Cardiac septum (tissue), 1 donor: ENCODE measurements at regions not wholly inside any gene's neighbourhood (a gene's known extent, or its start where the extent isn't known, plus 50 kb on each side); places are given as distances from the start of the nearest gene placed in this dataset.

Source experiments
- DNase-seq: peaks from one replicate; pipeline ENCODE4 v3.0.0-alpha.2; 2020; ENCODE audit warnings: low spot score
- intact Hi-C: fragments of 100-400 bp; cut with DNase I; formaldehyde crosslinking; loops from one replicate; pipeline ENCODE4 v1.14.0; 2022
- donor health status: DM: no; HTN: no; CAD: no.

DNA sequence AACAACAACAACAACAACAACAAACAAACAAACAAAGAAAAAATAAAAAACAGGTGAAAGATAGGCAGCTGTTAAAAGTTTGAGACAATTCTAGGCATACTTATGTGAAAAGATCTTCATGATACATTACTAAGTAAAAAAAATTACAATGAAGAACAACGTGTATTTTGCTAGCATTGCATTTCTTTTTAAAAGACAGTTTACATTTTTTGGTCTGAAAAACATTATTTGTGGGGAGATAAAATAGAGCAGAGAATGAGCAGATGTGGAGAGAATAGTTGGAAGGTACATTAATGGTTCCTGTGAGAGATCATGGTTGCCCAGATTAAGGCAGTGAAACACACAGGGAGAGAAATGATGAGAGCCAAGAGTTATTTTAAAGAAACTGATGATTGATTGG lies 210.2 kb upstream of the MKLN1 start:
- no peak for DNase-seq
- intact Hi-C loops: no loop called here

DNA sequence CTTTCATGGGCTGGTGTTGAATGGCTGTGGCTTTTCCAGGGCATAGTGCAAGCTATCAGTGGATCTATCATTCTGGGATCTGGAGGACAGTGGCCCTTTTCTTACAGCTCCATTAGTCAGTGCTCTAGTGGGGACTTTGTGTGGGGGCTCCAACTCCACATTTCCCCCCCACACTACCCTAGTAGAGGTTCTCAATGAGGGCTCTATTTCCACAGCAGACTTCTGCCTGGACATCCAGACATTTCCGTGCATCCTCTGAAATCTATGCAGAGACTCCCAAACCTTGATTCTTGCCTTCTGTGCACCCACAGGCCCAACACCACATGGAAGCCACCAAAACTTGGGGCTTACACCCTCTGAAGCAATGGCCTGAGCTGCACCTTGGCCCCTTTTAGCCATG lies 208.3 kb upstream of the MKLN1 start:
- no peak for DNase-seq
- intact Hi-C loops: no loop called here

DNA sequence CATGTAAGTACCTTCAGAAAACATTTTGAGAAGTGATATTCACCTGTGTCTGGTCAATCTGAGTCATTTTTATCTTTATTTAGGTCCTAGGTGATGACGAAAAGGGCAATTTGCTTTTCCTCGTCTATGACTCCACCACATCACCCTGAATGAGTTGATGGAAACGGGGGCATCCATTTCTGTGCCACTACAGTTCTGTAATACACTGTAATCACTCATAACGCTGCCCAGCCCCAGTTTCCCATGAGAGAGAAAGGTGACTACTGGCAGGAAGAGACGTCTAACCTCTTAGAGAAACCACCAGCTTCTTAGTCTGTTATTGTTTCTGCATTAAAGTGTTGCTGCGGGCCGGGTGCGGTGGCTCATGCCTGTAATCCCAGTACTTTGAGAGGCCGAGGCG lies 205.3 kb upstream of the MKLN1 start:
- intact Hi-C loops: no loop called here
- DNase-seq: no peak

DNA sequence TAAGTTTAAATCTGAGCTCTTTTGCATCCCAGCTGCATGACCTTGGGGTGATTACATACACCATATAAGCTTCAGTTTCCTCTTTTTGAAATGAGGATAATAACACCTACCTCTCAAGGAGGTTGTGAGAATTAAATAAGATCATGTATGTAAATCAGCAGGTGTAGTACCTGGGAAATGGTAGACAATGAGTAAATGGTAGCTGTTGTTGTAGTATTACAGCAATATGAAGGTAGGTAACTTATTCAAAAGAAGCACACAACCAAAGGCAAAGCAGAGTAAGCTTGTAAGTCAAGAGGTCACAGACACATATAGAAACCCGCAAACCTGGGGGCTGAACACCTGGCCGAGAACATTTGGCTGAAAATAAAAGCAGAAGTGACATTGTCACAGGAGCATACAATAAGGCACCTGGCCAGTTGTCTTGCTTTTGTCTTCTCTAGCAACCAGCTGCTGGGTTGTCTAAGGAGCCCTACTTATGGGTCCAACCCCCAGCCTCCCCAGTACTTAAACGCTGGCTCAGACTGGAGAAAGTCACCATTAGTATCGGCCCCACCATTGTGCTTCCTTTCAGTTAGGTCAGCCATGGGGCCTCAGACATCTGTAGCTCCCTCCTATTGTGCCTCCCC lies 203.6 kb upstream of the MKLN1 start:
- intact Hi-C loops: no loop called here
- DNase-seq: no peak

DNA sequence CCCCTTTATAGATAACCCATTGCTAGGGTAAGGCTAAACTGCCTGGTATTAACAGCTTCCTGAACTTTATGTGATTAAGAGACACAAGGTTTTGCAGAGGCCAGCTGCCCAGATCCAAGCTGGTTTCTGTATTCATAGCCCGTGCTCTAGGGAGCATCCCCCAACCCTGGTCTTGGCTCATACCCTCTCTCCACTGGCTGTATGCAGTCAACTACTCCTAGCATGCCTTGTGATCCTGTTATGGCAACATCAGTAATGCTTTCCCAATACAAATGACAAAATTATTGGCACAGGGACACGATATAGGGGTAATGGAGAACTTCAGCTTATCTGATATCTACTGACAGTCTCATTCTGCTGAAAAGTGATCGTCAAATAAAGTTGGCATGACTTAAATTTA lies 202.8 kb upstream of the MKLN1 start:
- DNase-seq: no peak
- intact Hi-C loops: no loop called here

DNA sequence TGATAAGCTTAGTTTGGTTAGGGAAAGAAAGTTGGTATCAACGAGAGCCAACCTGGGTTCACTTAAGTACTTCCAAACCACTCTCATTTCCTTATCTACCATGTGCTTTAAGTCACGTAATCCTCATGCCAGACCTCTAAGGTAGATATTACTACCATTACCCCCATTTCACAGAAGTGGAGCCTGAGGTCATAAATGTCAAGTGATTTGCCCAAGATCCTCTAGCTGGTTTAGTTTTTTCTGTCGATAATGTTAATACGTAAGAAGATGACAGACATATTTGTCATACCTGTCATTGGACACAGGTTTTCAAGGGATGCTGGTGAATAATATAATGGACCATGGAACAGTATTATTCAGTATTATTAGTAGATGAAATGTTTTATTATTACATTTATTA lies 197.4 kb upstream of the MKLN1 start:
- intact Hi-C loops: no loop called here
- no peak for DNase-seq

DNA sequence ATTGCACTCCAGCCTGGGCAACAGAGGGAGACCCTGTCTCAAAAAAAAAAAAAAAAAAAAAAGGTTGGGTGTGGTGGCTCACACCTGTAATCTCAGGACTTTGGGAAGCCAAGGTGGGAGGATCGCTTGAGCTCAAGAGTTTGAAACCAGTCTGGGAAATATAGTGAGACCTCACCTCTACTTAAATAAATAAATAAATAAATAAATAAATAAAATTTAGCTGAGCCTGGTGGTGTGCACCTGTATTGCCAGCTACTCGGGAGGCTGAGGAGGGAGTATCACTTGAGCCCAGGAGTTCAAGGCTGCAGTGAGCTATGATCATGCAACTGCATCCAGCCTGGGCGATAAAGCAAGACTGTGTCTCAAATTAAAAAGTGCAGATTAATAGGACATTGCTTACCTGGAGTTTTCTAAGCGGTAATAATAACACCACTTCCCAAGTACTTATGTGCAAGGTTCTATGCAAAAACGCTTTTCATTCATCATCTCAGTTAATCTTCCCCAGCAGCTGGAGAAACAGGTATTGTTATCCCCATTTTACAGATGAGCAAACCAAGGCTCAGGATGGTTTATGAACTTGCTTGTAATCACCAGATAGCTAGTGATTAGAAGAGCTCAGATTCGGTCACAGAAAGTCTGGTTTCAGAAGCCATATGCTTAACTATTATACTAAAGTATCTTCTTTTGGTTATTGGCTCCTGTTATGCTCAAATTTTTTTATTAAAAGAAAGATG lies 196.5 kb upstream of the MKLN1 start:
- no peak for DNase-seq

DNA sequence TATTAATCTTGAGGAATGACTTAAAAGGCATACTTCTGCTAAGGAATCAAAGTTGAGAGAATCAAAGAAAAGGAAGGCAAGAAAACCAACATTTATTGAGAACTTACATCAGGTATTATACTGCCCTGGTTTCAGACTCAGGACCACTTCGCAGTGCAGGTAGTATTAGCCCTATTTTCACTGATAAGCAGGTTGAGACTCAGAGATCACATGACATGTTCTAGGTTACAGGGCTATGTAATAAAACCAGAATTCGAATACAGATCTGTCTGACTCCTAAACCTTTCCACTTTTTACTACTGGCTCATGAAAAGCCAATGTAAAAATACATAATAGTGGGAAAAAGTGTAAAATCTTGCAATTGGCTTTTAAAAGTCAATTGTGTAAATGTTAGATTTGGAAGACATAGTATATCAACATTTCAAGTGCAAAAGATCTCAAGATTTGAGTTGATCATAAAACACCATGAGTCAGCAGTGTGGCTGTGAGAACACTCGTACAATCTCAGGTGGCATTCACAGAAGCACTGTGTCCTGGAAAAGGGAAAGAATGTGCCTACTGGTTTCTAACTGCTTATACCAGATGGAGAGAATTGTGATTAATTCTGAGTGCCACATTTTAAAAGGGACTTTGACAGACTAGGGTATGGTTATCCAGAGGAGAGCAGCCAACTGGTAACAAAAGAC lies 195.8 kb upstream of the MKLN1 start:
- DNase-seq: no peak
- intact Hi-C loops: no loop called here

More for the DNA sequence above, 196.5 kb upstream of the MKLN1 start:
- intact Hi-C loops: no loop called here

DNA sequence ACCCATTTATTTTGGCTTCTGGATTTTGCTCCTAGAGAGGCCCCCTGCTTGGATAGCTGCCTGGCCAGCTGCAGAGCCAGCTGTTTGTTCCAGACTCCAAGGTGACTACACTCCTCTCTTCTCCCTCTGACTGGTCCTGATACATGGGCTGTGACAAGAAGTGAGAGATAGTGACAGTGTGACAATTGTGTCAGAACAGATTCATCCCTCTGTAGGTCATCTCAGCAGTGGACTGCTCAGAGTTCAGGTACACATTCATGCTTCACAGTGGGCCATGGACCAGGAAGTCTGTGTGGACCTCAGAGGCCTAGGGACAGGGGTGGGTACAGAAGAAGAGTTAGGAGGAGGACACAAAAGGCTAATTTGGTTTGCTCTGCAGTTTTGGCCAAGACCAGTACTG lies 188.2 kb upstream of the MKLN1 start:
- no peak for DNase-seq
- intact Hi-C loops: no loop called here

DNA sequence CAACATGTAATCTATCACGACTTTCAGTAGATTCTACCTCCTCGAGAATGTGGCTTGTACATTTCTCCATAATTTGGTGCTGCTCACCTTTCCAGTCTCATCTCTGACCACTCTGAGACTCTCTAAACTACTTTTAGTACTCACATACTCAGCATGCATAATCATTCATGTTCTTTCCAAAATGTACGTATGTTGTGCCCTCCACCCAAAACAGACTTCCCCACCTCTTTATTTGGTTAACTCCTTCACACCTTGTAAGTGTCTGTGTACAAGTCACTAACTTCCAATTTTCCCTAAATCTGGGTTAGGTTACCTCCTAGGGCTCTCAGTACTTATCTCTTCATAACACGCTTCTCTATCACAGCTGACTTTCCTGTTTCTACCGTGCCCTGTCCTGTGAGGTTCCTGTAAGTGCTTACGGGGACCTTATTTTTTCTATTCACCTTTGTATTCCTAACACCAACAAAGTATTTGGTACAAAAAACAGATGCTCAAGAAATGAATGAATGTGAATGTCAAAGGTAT lies 186.2 kb upstream of the MKLN1 start:
- intact Hi-C loops: no loop called here
- no peak for DNase-seq

DNA sequence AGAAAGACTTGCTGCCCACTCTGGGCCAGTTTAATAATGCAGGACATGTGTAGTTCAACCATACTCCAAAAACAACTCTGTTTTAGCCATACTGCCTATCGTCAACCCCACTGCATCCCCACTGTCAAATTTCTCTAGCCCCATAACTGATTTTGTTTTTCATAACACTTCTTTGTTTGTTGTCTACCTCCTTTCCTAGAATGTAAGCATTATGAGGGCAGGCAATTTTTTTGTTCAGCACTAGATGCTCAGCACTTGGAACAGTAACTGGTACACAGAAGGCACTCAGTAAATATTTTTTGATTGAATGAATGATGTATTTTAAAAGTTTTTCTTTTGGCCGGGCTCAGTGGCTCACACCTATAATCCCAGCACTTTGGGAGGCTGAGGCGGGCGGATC lies 183.8 kb upstream of the MKLN1 start:
- no peak for DNase-seq
- intact Hi-C loops: no loop called here

DNA sequence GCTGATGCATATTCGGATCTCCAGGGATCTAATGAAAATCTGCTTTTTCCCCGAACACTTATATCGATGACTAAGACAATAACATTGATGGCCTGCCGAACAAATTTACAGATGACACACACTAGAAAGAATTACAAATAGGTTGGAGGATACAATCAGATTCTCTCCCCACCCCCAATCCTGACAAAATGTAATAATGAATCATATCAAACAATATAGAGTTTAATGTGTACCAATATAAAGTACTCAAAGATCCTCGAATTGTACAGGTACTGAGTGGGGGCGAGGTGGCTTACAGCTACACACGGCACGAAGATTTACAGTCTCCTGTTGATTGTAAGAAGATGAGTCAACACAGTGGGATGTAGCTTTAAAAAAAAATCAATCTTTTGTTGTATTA lies 182.7 kb upstream of the MKLN1 start:
- intact Hi-C loops: no loop called here
- DNase-seq: no peak

DNA sequence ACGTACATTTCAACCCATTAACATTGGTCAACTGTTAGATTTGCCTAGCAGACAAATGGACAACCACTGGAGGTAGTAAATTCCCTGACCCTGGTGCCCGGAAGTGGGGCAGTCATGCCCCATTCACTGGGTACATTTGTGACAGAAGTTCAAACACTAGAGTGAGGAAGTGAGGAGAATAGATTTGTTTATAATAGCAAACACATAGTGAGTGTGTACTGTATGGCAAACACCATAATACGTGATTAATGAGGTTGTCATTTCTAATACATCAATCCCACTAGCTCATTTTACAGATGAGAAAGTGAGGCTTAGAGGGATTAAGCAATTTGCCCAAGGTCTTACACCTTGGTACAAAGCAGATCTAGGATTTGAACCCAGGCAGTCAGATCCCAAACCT lies 181.9 kb upstream of the MKLN1 start:
- intact Hi-C loops: no loop called here
- DNase-seq: no peak

DNA sequence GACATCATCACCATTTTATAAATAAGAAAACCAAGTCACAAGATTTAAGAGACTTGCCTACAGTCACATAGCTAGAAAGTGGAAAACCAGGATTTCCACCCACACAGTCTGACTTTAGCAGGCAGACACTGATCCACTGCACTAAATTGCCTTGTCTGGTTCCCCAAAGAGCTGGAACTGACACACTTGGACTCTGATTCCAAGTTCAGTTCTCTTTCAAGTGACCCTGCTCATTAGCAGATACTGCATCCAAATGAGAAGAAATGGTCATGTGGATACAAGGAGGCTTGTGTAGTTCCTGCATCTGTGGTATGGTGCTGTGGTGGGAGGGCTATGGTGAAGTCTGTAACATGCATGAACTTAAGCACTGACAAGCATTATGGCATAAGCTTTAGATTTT lies 180.1 kb upstream of the MKLN1 start:
- no peak for DNase-seq
- intact Hi-C loops: no loop called here

DNA sequence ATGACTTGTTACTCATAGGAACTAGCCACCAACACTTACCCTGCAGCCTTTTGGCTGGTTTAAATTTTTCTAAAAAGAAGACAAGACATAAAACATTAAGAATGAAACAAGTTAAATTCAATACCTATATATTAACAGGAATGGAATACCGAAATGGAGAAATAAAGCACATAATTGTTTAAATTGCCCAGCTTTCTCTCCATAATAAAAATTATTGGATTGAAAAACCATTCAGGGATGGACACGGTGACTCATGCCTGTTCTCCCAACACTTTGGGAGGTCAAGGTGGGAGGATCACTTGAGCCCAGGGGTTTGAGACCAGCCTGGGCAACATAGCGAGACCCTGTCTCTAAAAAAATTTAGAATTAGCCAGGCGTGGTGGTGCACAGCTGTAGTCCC lies 179.4 kb upstream of the MKLN1 start:
- no peak for DNase-seq
- intact Hi-C loops: no loop called here

DNA sequence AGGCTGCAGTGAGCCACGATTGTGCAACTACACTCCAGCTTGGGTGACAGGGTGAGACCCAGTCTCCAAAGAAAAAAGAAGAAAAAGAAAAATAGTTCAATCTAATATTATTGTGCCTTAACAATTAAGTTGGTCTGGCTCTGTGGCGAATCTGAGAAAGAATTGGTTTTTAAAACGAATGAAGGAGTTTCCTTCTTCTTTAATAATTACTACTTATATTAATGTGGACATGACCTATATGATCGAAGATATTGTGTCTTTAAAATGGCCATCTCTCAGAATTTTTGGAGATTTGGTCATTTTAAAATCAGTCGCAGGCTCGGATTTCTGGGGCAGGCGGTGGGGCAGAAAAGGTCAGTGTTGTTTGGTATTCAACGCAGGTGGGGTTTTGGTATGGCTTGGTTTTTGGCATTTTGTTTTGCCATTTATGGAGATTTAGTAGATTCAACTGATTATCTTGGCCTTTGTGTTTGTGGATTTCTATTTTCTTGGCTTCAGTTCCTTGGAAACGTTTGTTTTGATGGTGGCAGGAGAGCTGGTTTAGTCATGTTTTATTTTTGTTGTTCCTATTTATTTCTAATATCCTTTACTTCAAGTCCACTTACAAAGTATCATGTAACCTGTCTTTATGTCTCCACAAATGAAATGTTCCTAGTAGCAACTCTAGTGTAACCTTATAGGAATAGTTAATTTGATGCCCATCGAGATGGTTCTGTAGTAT lies 178.8 kb upstream of the MKLN1 start:
- intact Hi-C loops: no loop called here
- no peak for DNase-seq

DNA sequence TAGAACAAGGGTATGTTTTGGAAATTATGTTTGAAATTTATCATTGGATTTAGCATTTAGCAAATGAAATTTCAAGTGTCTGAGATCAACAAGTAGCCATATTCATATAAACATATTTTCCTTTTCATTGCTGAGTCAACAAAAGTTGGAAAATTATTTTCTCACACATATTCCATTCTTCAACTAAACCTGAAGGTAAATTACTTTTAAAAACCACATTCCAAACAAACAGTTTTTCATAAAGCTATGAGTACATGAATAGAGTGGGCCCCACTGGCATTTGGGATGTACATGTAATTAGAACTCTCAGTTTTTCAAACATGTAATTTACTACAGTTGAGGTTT lies 178.3 kb upstream of the MKLN1 start:
- no peak for DNase-seq
- intact Hi-C loops: no loop called here

DNA sequence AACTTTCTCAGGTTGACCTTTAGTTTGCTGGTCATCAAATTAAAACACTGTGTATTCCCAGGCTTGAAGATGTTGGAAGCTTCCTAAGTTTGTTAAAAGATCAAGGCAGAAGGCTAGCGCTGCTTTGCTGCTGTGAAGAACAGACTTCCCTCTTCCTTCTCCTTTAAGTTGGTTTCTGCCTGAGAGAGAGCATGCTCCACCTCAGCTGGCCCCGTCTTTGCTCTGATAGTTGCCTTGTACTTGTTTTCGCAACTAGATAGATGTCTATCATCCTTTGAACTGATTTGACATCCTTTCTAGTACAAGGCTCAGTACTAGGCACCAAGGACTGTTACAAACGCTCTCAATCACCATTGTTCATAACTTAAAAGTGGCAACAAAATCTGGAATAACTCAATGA lies 177.8 kb upstream of the MKLN1 start:
- intact Hi-C loops: no loop called here
- DNase-seq: no peak

DNA sequence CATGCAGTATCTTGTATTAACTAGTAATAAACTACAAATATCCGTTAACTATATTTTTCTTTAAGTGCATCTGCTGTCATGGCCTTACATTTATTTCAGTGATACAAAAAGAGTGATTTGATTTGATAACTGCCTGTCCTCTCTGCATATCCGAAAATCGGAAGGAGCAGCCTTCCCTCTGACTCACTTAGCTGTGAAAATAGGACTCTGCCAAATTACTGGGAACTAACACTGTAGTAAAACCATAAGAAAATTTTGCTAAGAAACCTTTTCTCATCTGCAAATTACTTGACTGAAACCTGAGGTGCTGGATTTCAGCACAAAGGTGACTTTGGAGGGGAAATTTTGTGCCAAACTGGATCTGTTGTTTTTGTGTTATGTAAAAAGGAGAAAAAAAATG lies 176.6 kb upstream of the MKLN1 start:
- intact Hi-C loops: no loop called here
- no peak for DNase-seq

DNA sequence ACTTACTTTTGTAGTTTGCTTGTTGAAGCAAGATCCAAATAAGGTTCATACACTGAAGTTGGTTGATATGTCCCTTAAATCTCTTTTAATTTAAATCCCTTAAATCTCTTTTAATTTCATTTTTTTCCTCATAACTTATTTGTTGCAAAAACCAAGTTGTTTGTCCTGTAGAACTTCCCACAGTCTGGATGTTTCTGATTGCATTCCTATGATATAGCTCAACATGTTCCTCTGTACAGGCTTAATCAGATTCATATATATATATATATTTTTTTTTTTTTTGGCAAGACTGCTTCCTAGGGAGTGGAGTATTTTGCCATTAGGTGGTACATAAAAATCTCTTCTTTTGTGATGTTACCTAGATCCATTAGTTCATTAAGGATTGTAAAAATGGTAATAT lies 174.9 kb upstream of the MKLN1 start:
- no peak for DNase-seq
- intact Hi-C loops: no loop called here

DNA sequence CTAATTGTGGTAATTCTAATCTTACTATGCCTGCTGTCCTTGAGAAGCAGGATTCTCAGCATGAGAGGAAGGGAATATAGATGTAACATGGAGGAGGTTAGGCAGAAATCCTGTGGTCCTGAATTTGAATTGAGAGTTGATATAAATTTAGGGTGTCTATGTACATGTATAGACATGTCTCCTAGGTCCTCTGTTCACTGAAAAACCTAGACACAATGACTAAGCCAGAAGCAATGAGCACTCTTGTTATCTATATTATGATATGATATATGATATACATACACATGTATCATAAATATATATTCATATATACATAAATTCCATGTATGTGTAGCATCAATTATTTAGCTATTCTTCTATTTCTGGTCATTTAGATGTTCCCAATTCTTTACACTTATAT lies 173.3 kb upstream of the MKLN1 start:
- intact Hi-C loops: no loop called here
- DNase-seq: no peak
